MCF 10A (cell line): ENCODE measurements at regions not wholly inside any gene's neighbourhood (a gene's known extent, or its start where the extent isn't known, plus 50 kb on each side); places are given as distances from the start of the nearest gene placed in this dataset.
A peak's percentile ranks its signal among the peaks of the same experiment; 100 is the strongest.

ENCODE experiments used
- BruUV-seq: library from RNA; stranded (reverse); fragments of 400-500 nt; replicated peaks from 2 replicates; lab custom pipeline; 2021; lab: Mats Ljungman, UMichigan
- CTCF ChIA-PET: fragments of 300-600 bp; sonication (Branson Sonifier 250); formaldehyde crosslinking; extraction: SDS; loops from one replicate; lab custom pipeline; 2021; ENCODE audit warnings: antibody characterized with exemption, inconsistent platforms; lab: Yijun Ruan, JAX
- POLR2A ChIA-PET: fragments of 300-600, 350-650 bp; sonication (Branson Sonifier 250); formaldehyde crosslinking; extraction: SDS; loops from one replicate; lab custom pipeline; 2020; ENCODE audit warnings: antibody characterized with exemption, inconsistent platforms; lab: Yijun Ruan, JAX
- DNase-seq: peaks from one replicate; pipeline ENCODE4 v3.0.0-alpha.2; 2018; ENCODE audit not compliant: unreplicated experiment
- H3K27ac Mint-ChIP-seq: one replicate; pipeline ENCODE4 v1.8.0; 2022; ENCODE audit warnings: mild to moderate bottlenecking, low read depth, mixed read lengths; ENCODE audit not compliant: unreplicated experiment
- H3K27me3 Mint-ChIP-seq: one replicate; pipeline ENCODE4 v1.8.0; 2022; ENCODE audit warnings: mixed read lengths; ENCODE audit not compliant: insufficient read depth, unreplicated experiment
- H3K36me3 Mint-ChIP-seq: one replicate; pipeline ENCODE4 v1.8.0; 2022; ENCODE audit warnings: mild to moderate bottlenecking, moderate library complexity, mixed read lengths; ENCODE audit not compliant: insufficient read depth, unreplicated experiment
- H3K4me1 Mint-ChIP-seq: one replicate; pipeline ENCODE4 v1.8.0; 2022; ENCODE audit warnings: mixed read lengths; ENCODE audit not compliant: insufficient read depth, unreplicated experiment
- H3K4me3 Mint-ChIP-seq: one replicate; pipeline ENCODE4 v1.8.0; 2022; ENCODE audit warnings: mild to moderate bottlenecking, moderate library complexity, mixed read lengths; ENCODE audit not compliant: unreplicated experiment
- H3K9me3 Mint-ChIP-seq: one replicate; pipeline ENCODE4 v1.8.0; 2022; ENCODE audit warnings: mixed read lengths; ENCODE audit not compliant: unreplicated experiment
- intact Hi-C: fragments of 100-400 bp; cut with micrococcal nuclease; formaldehyde crosslinking; loops from 2 replicates; pipeline ENCODE4 v1.14.1; 2022
- TF ChIP-seq, protein P1 (sequence below): fragments of 200-600 bp; IDR thresholded peaks from one replicate; pipeline ENCODE4 v1.8.0; 2022; ENCODE audit warnings: antibody characterized with exemption, mild to moderate bottlenecking; ENCODE audit not compliant: unreplicated experiment

DNA sequence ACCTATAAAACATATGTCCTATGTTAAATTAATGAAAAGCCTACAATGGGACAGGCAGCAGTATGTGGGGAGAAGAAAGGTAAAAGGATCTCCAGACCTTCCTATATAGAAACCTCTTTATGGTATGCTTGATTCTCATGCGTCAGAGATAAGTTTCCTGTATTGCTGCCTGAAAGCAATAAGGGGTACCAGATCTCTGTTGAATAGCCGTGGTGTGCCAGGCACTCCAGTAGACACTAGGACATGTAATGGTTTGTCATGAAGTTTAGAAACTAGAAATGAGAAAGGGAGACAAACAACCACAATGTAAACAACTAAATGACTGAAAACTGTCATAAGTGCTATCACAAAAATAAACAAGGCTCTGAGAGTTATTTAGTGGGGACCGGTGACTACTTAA is 168.1 kb downstream of the EFHB start:
- Mint-ChIP-seq H3K27ac (no peak overlapping the region), H3K4me3 (no peak overlapping the region), H3K9me3 (no peaks in the 10 kb centered on the region), H3K4me1 (no peaks in the 10 kb centered on the region), H3K27me3 (no peaks in the 10 kb centered on the region), H3K36me3 (no peaks in the 10 kb centered on the region)
- no peak for DNase-seq
- CTCF ChIA-PET = no interaction called here
- TF ChIP-seq, protein P1, sequence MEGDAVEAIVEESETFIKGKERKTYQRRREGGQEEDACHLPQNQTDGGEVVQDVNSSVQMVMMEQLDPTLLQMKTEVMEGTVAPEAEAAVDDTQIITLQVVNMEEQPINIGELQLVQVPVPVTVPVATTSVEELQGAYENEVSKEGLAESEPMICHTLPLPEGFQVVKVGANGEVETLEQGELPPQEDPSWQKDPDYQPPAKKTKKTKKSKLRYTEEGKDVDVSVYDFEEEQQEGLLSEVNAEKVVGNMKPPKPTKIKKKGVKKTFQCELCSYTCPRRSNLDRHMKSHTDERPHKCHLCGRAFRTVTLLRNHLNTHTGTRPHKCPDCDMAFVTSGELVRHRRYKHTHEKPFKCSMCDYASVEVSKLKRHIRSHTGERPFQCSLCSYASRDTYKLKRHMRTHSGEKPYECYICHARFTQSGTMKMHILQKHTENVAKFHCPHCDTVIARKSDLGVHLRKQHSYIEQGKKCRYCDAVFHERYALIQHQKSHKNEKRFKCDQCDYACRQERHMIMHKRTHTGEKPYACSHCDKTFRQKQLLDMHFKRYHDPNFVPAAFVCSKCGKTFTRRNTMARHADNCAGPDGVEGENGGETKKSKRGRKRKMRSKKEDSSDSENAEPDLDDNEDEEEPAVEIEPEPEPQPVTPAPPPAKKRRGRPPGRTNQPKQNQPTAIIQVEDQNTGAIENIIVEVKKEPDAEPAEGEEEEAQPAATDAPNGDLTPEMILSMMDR = no peak
- POLR2A ChIA-PET = no interaction called here
- BruUV-seq = no TSS peak
- intact Hi-C loops = no loop called here

DNA sequence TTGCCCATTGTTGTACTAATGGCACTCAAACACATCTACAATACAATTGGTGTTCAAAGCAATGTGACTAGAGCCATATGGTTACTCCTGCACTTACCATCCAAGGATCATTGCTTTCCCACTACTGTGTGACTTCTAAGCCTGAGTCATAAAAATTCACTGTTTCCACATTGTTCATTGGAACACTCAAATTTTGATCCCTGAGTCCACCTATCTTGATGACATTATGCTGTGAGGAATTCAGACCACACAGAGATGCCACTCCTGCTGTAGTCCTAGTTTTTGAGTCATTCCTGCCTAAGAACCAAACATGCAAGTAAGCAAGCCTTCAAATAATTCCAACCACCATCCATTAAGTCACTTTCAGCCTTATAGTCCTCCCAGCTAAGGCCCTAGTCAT is 176.2 kb downstream of the EFHB start:
- Mint-ChIP-seq H3K4me1 (no peaks in the 10 kb centered on the region), H3K9me3 (no peaks in the 10 kb centered on the region), H3K27me3 (no peaks in the 10 kb centered on the region), H3K4me3 (no peak overlapping the region), H3K27ac (no peak overlapping the region), H3K36me3 (no peaks in the 10 kb centered on the region)
- BruUV-seq = no TSS peak
- POLR2A ChIA-PET = no interaction called here
- CTCF ChIA-PET = interaction anchor here (0.7 kb wide), 1 partner anchor 695 kb away, joined by 3 read pairs; no protein-coding TSS in a partner anchor
- TF ChIP-seq, protein P1 = no peak
- peak; percentile 4 for DNase-seq
- intact Hi-C loops = no loop called here

DNA sequence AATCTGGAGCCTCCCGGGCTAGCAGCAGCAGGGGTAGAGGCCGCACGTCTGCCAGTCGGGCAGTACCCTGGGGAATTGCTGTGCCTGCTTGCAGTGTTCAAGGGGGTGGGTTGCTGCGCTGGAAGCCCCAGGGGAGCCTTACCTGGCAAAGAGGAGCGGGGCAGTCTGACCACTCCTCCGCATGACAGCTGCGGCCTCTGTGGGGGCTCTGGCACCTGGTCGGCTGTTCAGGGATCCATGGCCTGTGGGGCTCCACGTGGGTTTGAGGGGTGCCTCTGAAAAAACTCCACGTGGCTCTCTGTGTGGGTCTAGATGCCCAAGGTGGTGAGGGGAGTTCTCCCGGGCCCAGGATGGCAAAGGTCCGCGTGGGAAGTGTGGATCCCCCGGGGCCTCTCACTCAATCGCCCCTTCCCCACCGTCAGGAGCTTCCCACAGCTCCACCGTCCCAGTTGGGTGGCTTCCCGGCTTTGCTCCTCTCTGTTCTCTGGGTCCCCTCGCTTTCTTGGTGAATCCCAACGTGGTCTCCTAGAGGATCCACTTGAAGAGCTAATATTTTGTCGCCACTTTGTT is 184.5 kb downstream of the EFHB start:
- TF ChIP-seq, protein P1 = no peak
- Mint-ChIP-seq H3K4me3 (no peak overlapping the region), H3K4me1 (no peaks in the 10 kb centered on the region), H3K9me3 (peaks cover 6% of the 10 kb centered on the region), H3K36me3 (no peaks in the 10 kb centered on the region), H3K27ac (no peak overlapping the region), H3K27me3 (no peaks in the 10 kb centered on the region)
- intact Hi-C loops = no loop called here
- POLR2A ChIA-PET = no interaction called here
- CTCF ChIA-PET = no interaction called here
- no TSS peak for BruUV-seq
- DNase-seq = no peak

DNA sequence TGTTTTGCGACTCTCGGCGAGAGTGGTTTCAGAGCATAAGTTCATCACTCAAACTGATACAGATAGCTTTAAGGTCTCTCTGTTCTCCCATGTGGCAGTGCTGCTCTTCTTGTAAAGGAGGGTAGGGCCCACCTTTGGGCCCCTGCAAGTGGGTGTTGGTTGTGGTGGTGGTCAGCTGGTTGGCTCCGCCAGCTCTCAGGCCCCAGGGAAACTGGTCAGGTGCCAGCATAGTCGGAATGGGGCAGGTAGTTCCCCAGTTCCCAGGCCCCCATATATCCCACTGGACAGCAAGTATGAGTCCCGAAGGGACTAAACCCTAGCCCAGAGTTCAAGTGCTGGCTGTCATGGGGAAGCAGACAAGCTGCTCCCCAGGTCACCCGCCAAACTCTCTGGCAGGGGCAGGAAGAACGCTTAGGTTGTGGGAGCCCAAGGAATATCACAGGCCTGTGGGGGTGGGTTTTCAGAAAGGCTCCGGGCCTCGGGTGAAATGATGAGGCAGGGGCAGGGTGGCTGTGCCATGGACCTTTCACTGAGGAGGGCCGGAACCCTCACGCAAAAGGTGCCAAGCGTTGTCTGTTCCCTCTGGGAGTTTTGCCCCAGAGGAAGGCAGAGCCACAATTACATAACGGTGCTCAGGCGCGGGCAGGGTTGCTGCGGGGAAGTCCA is 185.1 kb downstream of the EFHB start:
- ChIA-PET POLR2A (no interaction called here), CTCF (no interaction called here)
- no peak for DNase-seq
- Mint-ChIP-seq H3K4me1 (no peaks in the 10 kb centered on the region), H3K27ac (no peak overlapping the region), H3K4me3 (no peak overlapping the region), H3K27me3 (peaks cover 2% of the 10 kb centered on the region), H3K9me3 (peaks cover 6% of the 10 kb centered on the region), H3K36me3 (no peaks in the 10 kb centered on the region)
- no TSS peak for BruUV-seq
- intact Hi-C loops = no loop called here
- TF ChIP-seq, protein P1 = no peak
